Skin epidermis (tissue), 12 donors: ENCODE measurements at regions not wholly inside any gene's neighbourhood (a gene's known extent, or its start where the extent isn't known, plus 50 kb on each side); places are given as distances from the start of the nearest gene placed in this dataset.

Experiments used
- H3K27ac ChIP-seq, 21 experiments: fragments of 200-600 bp; sonication (generic) in 11 of 21; one replicate each; pipeline ENCODE4 v1.5.0; 2020; ENCODE audit warnings: mild to moderate bottlenecking in 3 of 21, inconsistent platforms in 2 of 21, moderate library complexity in 2 of 21
- H3K4me3 ChIP-seq, 7 experiments: fragments of 200-600 bp; sonication (generic) in 2 of 7; one replicate each; pipeline ENCODE4 v1.5.0; 2020; ENCODE audit warnings: inconsistent platforms in 2 of 7, mild to moderate bottlenecking in 2 of 7, moderate library complexity in 1 of 7

GRCh38 chr3:113051787-113052186 is 61.0 kb downstream of the GTPBP8 start:
- peak overlapping the region in 1 of 7 experiments; percentile 8 for H3K4me3 ChIP-seq
- H3K27ac ChIP-seq, result peak overlapping the region in 13 of 21 experiments; percentile 2 to 69 (median 43)

- Histone ChIP-seq H3K4me3 (no peak overlapping the region), H3K27ac (no peak overlapping the region)
These were observed 62.4 kb downstream of the GTPBP8 start for GRCh38 chr3:113053169-113053568.

DNA sequence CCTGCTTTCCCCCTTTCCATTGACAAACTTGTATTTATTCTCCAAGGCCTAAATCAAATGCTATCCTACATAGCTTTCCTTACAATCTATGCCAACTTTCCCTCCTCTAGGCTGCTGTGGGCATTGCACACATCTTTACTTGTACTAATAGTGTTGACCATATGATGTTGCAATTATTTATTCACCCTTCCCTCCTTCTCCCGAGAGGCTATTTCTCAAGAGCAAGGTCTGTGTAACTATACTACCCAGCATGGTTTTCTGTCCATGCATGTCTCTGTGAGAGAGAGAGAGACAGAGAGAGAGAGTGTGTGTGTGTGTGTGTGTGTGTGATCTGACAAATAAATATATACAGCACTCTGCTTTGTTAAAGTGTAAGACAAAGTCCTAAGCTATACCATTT is 63.8 kb downstream of the GTPBP8 start:
- no peak overlapping the region for H3K27ac ChIP-seq
- H3K4me3 ChIP-seq, result no peak overlapping the region

GRCh38 chr3:113055201-113055600 is 64.4 kb downstream of the GTPBP8 start:
- Histone ChIP-seq H3K27ac (no peak overlapping the region), H3K4me3 (no peak overlapping the region)

- Histone ChIP-seq H3K27ac (no peak overlapping the region), H3K4me3 (no peak overlapping the region)
These were observed 65.2 kb downstream of the GTPBP8 start for GRCh38 chr3:113055961-113056360.

DNA sequence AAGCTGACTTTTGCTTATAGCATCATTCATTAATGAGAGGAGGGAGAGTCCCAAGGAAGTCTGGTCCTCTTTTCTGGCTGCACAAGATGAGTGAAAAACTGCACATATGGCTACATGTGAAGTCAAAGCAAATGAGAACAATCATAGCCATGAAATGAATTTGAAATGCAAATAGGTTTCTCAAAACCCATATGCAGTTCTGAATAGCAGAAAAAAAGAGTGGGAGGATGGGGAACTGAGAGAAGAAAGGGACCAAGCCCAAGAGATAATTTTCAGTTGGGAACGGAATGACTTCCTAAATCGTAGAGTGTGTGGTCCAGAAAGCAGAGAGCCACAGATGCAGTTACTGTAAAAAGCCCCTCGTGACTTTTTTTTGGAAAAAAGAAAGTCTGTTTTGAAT is 66.3 kb downstream of the GTPBP8 start:
- H3K4me3 ChIP-seq, result no peak overlapping the region
- H3K27ac ChIP-seq, result no peak overlapping the region

- H3K4me3 ChIP-seq, result no peak overlapping the region
- no peak overlapping the region for H3K27ac ChIP-seq
These were observed 67.4 kb downstream of the GTPBP8 start for GRCh38 chr3:113058188-113058587.

DNA sequence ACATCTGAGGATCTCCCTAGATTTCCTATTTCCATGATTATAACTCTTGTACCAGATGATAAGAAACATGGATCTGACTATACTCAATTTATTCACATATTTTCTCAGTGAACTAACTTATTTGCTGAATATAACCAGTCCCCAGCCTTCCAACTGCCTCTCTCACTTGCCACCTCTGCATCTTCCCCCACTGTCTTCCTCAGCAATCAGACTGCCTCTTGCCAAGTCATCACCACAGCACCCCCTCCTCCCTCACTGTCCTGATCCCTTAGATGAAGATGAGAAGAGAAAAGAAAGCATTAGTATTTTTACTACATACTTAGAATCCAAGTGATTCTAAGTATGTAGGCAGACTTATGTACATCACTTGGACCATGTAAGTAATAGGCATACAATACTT is 71.9 kb downstream of the GTPBP8 start:
- H3K27ac ChIP-seq, result no peak overlapping the region

DNA sequence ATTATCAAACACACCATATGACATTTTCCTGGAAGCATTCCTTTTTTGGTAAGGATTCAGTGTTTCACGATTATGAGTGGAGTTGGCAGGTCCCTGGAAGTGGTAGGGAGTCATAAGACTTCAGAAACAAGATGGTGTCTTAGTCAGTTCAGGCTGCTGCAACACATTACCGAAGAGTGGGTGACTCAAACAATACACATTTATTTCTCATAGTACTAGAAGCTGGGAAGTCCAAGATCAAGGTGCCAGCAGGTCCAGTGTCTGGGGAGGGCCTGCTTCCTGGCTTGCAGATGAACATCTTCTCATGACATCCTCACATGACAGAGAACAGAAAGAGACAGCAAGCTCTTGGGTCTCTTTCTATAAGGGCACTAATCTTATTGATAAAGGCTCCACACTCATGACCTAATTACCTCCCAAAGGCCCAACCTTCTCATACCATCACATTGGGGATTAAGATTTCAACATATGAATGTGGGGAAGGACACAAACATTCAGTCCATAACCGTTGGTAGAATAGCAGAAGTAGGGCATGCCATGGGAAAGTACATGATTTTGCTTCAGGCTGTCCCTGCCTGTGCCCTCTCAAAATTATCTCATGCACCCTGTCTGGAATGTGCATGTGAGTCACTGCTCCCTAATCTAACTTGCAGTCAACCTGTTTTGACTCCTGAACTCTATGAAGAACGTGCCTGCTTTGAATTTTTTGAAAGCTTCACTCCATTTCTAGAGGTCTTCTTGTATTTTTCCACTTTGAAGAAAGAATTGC is 72.5 kb downstream of the GTPBP8 start:
- Histone ChIP-seq H3K27ac (no peak overlapping the region), H3K4me3 (no peak overlapping the region)

More for the DNA sequence above, 71.9 kb downstream of the GTPBP8 start:
- H3K4me3 ChIP-seq, result no peak overlapping the region

- no peak overlapping the region for H3K27ac ChIP-seq
These were observed 73.4 kb downstream of the GTPBP8 start for GRCh38 chr3:113064183-113064582.

DNA sequence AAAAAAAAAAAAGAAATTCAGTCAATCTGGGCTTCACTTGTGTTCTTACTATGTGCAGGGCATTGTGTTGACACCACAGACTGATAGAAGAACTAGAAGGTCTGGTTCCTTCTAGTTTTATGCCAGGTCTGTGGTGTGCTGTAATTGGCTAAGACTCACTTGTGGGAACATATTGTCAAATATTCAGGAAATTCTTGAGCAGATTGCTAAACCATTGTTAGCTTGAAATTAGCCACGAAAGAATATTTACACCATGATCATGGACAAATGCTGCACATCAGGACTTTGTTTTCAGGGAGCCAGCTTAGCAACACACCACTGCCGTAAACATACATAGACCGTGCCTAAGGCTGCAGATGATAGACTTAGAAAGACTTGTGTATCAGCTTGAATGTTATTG is 74.6 kb downstream of the GTPBP8 start:
- H3K27ac ChIP-seq, result no peak overlapping the region
- H3K4me3 ChIP-seq, result no peak overlapping the region

More at GRCh38 chr3:113064183-113064582, 73.4 kb downstream of the GTPBP8 start:
- no peak overlapping the region for H3K4me3 ChIP-seq

- H3K27ac ChIP-seq, result peak overlapping the region in 1 of 21 experiments; percentile 12
These were observed 79.4 kb downstream of the GTPBP8 start for GRCh38 chr3:113070072-113070640.

GRCh38 chr3:113070681-113071113 is 79.9 kb downstream of the GTPBP8 start:
- no peak overlapping the region for H3K4me3 ChIP-seq
- peak overlapping the region in 1 of 21 experiments; percentile 12 for H3K27ac ChIP-seq

More at GRCh38 chr3:113070072-113070640, 79.4 kb downstream of the GTPBP8 start:
- no peak overlapping the region for H3K4me3 ChIP-seq

DNA sequence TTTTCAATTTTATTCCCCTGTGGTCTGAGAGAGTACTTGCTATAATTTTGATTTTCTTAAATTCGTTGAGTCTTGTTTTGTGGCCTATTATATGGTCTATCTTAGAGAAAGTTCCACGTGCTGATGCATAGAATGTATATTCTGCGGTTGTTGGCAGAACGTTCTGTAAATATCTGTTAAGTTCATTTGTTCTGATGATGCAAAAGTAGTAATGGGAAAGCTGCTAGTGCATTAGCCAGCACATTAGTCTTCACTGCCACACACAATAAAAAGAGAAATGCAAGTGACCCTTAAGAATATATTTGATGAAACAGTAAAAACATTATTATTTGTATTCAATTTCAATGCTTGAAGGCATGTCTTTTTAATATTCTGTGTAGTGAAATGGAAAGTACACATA is 84.8 kb downstream of the GTPBP8 start:
- no peak overlapping the region for H3K4me3 ChIP-seq
- H3K27ac ChIP-seq, result no peak overlapping the region

DNA sequence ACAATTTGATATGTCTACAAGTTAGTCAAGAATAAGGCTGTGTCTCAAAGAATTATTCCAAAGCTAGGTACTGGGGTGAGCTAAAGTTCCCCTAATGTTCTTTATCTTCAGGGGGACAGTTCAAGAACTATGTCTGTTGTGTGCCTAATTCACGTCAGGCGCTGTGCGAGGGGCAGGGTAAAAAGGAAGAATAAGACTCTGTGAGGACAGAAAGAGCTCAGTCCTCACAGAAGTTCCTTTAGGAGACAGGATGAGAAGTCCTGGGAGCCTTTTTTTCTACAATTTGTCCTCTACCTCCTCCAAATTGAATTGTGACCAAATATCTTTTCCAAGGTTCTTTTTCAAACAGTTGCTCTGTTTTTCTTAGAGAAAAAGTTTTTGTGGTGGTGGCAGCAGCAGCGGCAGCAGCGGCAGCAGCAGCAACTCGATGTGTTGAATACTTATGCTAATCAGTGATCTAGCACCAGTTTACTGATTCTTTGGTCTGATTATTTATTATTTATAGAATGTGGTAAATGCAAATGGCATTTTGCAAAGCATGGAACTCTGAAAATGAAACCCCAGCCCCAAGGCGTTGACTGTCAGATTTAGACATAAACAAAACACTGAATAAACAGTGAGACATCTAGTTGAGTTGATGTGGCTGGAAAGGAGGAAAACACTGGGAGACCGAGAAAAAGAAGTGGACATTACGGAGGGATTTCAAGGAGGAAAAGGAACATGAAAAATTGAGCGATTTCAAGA is 88.6 kb downstream of the GTPBP8 start:
- H3K4me3 ChIP-seq, result no peak overlapping the region
- H3K27ac ChIP-seq, result peak overlapping the region in 1 of 21 experiments; percentile 6

- Histone ChIP-seq H3K4me3 (no peak overlapping the region), H3K27ac (peak overlapping the region in 1 of 21 experiments; percentile 14)
These were observed 94.0 kb downstream of the GTPBP8 start for GRCh38 chr3:113084777-113085176.

GRCh38 chr3:113086560-113087461 is 96.0 kb downstream of the GTPBP8 start:
- Histone ChIP-seq H3K27ac (no peak overlapping the region), H3K4me3 (no peak overlapping the region)

DNA sequence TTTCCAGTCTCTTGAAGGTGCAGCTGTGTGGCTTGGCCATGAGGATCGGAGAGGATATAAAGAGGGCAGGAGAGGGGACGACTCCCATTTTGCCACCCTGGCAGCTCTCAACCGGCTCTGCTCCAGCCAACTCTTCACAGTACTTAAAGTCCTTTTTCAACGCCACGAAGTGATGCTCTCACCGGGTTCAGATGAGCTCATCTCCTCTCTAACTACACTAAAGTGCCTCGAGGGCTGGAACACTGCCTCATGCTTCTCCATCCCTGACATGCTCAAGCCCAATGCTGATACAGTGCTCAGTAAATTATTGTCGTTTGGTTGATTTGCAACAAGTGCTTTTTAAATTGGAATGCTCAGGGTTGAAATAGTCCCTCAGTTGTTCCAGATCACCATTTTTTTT is 97.8 kb downstream of the GTPBP8 start:
- no peak overlapping the region for H3K4me3 ChIP-seq
- no peak overlapping the region for H3K27ac ChIP-seq

GRCh38 chr3:113091417-113091816 is 100.6 kb downstream of the GTPBP8 start:
- no peak overlapping the region for H3K4me3 ChIP-seq
- H3K27ac ChIP-seq, result no peak overlapping the region

GRCh38 chr3:113092746-113093145 is 102.0 kb downstream of the GTPBP8 start:
- Histone ChIP-seq H3K4me3 (no peak overlapping the region), H3K27ac (no peak overlapping the region)
